CMK (cell line): ENCODE measurements at regions not wholly inside any gene's neighbourhood (a gene's known extent, or its start where the extent isn't known, plus 50 kb on each side); places are given as distances from the start of the nearest gene placed in this dataset.
A peak's percentile ranks its signal among the peaks of the same experiment; 100 is the strongest.

ENCODE experiments used
- DNase-seq: peaks from one replicate; pipeline ENCODE4 v3.0.0-alpha.2; 2010; ENCODE audit warnings: low read depth

DNA sequence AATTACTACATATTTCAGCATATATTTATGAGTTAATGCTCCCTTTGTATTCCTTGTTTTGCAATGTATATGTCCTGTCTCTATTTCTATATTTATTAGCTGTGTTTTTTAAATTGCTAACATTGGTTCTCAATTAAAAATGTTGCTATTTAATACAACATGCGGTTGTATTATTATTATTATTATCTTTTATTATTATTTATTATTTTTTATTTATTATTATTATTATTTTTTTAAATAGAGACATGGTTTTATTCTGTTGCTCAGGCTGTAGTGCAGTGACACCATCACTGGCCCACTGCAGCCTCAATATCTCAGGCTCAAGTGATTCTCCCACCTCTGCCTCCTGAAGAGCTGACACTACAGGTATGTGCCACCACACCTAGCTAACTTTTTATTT, 1005.9 kb upstream of the ADGRL3 start:
- DNase-seq: no peak

- DNase-seq: no peak
Observed at GRCh38 chr4:60195256-60195655, 1004.9 kb upstream of the ADGRL3 start.

DNA sequence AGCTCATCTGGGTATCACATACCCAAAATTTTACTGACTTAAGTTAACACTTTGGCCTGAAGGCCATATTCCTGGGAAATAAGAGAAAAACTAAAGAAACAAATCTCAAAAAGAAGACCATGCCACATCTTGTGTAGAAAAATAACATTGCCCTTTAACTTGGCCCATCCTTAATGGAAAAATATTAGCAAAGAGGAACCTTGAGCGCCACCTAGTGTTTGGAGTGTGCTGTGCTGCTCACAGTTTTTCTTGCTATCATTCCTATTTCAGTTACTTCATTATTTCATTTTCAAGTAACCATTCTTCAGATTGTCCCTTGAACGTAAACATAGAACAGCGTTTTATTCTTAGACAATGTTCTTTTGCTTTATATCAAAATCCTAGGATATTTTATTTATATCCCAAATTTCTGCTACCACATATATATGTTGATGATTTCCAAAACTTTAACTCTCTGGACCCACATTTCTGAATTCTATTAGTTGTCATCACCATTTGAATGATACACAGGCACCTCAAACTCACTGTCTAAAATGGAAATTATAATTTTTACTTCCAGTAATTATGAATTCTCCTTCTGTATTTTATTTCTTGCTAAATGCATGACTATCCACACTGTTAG, 999.0 kb upstream of the ADGRL3 start:
- peak; percentile 18 for DNase-seq

GRCh38 chr4:60209588-60209987, 990.5 kb upstream of the ADGRL3 start:
- DNase-seq: no peak

- no peak for DNase-seq
Observed at GRCh38 chr4:60215906-60216305, 984.2 kb upstream of the ADGRL3 start.

GRCh38 chr4:60216752-60217151, 983.4 kb upstream of the ADGRL3 start:
- DNase-seq: no peak

GRCh38 chr4:60221866-60222265, 978.3 kb upstream of the ADGRL3 start:
- no peak for DNase-seq

- DNase-seq: no peak
Observed at GRCh38 chr4:60223208-60223923, 976.8 kb upstream of the ADGRL3 start.

DNA sequence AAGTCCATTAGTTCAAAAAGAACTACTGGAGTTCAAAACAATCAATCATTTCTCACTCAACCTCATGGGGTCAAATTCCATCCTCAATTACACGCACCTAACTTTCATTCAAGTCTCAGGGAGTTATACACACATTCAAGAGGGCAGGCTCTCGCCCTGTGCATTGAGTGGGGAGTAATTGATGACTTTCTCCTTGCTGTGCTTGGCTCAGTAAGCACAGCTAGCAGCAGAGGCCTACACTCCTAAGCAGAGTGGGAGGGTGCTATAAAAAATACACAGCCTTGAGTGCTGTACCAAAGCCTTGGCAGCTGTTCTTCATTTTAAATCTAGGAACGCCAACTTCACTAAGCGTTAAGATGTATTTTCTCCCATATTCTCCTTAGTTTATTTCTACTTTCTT, 958.3 kb upstream of the ADGRL3 start:
- no peak for DNase-seq

- no peak for DNase-seq
Observed at GRCh38 chr4:60249784-60250183, 950.3 kb upstream of the ADGRL3 start.

- DNase-seq: no peak
Observed at GRCh38 chr4:60250657-60251056, 949.5 kb upstream of the ADGRL3 start.

DNA sequence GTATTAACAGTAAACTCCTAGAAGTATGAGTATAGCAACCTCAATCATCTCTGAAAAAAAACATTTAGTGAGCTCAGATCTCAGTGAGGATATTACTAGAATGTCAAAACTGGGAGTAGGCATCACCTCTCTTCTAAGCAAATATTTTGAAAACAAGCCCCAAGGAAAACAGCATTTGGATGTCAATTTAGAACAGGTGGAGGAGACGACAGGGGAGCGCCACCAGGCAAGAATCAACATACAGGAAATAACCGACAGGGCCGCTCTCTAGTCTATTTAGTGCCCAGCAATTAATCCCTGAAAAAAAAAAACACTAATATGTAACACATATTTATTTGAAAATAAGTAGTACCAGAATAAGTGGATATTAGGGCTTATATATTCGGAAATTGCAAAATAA, 940.3 kb upstream of the ADGRL3 start:
- DNase-seq: no peak

GRCh38 chr4:60266505-60266904, 933.6 kb upstream of the ADGRL3 start:
- DNase-seq: no peak

- DNase-seq: no peak
Observed at GRCh38 chr4:60296386-60296785, 903.7 kb upstream of the ADGRL3 start.

GRCh38 chr4:60313611-60314178, 886.4 kb upstream of the ADGRL3 start:
- no peak for DNase-seq

GRCh38 chr4:60314416-60314815, 885.7 kb upstream of the ADGRL3 start:
- DNase-seq: no peak

- no peak for DNase-seq
Observed at GRCh38 chr4:60315586-60315985, 884.5 kb upstream of the ADGRL3 start.

DNA sequence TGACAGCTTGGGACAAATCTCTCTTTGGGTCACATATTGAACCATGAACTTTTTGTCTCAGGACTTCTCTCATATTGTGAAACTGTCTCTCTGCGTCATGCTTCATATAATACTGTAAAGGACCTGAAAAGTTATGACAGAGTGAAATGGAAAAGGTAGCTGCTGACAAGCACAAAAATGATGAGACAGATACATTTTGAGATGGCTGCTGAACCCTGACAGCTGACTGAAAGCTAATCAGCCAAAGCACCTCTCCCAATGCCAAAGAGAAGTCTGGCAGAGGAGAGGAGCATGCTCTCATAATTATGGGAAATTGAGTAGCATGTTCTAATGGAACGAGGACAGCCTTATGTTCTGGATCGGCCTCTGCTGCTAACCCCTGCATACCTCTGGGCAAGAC, 873.4 kb upstream of the ADGRL3 start:
- no peak for DNase-seq

GRCh38 chr4:60327651-60328050, 872.5 kb upstream of the ADGRL3 start:
- no peak for DNase-seq

GRCh38 chr4:60344908-60345307, 855.2 kb upstream of the ADGRL3 start:
- no peak for DNase-seq

DNA sequence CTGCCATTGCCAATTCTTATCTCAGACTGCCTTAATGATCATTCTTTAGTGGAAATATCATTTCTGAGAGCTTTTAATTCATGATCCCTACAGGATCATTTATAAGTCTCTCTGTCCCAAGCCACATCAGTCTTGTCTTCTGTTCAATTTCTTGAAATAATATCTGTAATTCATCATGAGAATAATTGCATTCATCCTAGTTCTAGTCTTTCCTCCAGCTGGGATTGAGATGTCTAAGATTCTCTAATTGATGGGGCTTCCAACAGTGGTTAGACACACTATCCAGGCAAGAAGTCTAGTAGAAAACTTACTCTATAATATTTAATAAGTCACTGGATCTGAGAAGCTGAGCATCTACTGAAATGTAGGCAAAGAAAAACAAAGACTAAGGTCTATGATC, 854.7 kb upstream of the ADGRL3 start:
- DNase-seq: no peak

DNA sequence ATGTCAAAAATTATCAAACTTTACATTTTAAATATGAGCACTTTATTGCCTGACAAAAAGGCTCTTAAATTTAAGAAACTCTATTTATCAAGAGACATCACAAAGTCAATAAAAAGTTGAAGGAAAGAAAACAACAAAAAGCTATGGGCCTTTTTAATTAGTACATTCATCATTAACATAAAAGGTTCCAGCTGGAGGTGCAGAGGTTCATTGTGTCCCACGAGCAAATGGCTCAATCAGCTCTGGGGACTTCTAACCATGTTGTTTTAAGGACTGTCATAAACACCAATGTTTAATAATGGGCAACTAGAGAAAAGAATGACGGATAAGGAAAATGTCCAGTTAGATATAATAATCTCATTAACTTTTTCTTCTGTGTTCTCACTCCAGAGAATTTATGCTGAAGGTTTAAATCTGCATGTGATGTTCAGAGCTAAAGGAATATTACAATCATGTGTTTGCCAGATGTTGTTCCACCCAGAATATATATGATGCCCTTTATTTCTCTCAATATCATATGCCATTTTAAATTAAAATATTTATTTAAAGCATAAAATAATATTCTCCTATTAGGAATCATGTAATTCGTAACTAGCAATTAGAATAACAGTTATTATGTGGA, 840.3 kb upstream of the ADGRL3 start:
- no peak for DNase-seq

DNA sequence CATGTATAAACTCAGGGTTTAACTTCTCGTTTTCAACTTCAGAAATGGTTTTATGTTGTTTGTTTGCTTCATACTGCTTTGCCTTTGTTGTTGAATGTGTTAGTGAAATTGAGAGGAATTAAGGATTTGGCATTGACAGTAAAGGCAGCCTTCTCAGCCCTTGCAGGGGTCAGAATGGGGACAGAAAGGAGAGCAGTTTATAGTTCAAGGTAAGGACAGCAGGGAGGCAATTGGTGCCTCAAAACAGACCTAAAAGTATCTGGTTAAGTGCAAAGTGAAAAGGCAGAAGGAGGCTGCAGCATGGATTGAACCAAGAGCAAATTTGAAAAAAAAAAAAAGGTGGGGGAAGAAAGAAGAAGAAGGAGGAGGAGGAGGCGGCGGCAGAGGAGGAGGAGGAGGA, 835.0 kb upstream of the ADGRL3 start:
- DNase-seq: no peak
